Skeletal muscle satellite cell (primary cell): ENCODE measurements at regions not wholly inside any gene's neighbourhood (a gene's known extent, or its start where the extent isn't known, plus 50 kb on each side); places are given as distances from the start of the nearest gene placed in this dataset.

Experiments
- H3K27me3 ChIP-seq: 2 replicates; pipeline ENCODE4 v1.7.0; 2013; ENCODE audit warnings: low read length; ENCODE audit not compliant: control insufficient read depth, insufficient read depth
- H3K36me3 ChIP-seq: 2 replicates; pipeline ENCODE4 v1.7.0; 2013; ENCODE audit warnings: mild to moderate bottlenecking, control low read depth, low read length; ENCODE audit not compliant: insufficient read depth
- H3K4me1 ChIP-seq: 2 replicates; pipeline ENCODE4 v1.7.0; 2013; ENCODE audit warnings: low read length; ENCODE audit not compliant: control insufficient read depth, insufficient read depth
- H3K4me2 ChIP-seq: 2 replicates; pipeline ENCODE4 v1.7.0; 2013; ENCODE audit warnings: mild to moderate bottlenecking, low read length
- H3K4me3 ChIP-seq: 2 replicates; pipeline ENCODE4 v1.7.0; 2013; ENCODE audit warnings: low read length
- H3K9ac ChIP-seq: 2 replicates; pipeline ENCODE4 v1.7.0; 2013; ENCODE audit warnings: mild to moderate bottlenecking, low read depth, low read length, moderate library complexity
- H3K9me3 ChIP-seq: replicated peaks from 2 replicates; pipeline ENCODE4 v1.7.0; 2013; ENCODE audit warnings: mild to moderate bottlenecking, control low read depth, low read length

DNA sequence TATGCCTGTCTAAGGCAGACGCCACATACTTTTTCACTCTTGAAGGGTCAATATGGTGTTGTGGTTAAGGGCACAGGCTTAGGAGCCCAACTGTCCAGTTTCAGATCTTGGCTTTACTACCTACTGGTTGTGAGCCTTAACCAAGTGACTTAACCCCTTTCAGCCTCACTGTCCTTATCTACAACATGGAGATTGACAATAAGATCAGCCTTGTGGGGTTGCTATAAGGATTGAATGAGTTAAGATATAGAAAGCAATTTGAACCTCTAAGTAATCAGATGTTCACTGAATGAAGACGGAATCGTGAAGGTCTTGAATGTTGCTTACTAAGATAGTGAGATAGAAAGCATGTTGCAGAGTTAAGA lies 121.3 kb upstream of the JUN start:
- H3K9ac ChIP-seq: no peak overlapping the region
- peaks cover 52% of the 10 kb centered on the region for H3K4me1 ChIP-seq
- H3K4me3 ChIP-seq: no peak overlapping the region
- H3K4me2 ChIP-seq: no peak overlapping the region
- no peaks in the 10 kb centered on the region for H3K27me3 ChIP-seq
- no peaks in the 10 kb centered on the region for H3K36me3 ChIP-seq
- no peaks in the 10 kb centered on the region for H3K9me3 ChIP-seq

DNA sequence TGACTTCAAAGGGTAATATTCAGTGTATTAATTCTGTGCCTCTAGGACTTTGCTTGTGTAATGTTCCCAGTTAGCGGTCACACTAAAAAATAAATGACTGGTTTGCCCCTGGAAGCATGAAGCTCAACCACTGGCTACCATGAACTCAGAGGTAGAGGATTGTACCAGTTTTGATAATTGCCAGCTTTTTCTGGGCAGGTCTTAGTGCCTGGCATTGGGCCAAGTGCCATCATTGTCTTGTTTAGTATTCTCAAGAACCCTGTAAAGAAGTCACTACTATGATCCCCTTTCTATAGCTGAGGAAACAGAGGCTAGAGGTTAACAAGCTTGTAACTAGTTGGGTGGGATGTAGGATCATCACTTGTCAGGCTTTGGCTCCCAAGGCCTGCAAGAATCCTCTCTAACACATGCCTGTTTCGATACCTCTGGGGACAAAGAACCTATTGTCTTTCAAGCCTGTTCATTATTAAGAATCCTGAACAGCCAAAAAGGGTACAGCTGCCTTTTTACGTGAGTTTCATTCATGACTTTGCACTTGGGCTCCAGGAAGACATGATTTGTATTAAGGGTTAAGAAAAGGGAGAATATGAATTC lies 121.9 kb upstream of the JUN start:
- Histone ChIP-seq H3K9me3 (no peaks in the 10 kb centered on the region), H3K27me3 (no peaks in the 10 kb centered on the region), H3K4me1 (peaks cover 48% of the 10 kb centered on the region), H3K9ac (no peak overlapping the region), H3K4me2 (no peak overlapping the region), H3K36me3 (no peaks in the 10 kb centered on the region), H3K4me3 (no peak overlapping the region)

DNA sequence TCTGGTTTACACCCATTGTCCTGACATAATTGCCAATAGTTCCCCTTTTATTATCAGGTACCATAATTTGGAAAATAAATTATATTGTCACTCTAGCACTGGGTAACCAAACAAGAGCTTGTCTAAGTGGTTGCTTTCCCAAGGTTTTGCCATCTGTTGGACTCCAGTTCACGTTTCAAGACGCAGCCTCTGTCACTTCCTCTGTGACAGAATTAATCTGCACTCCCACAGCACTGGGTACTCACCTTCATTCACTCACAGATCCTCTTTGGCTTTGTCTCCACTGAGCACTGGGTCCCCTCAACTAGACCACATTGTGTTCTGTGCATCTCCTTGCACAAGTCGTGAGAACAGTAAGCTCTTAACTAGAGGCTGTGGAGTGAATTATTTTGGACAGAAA lies 123.6 kb upstream of the JUN start:
- Histone ChIP-seq H3K9ac (no peak overlapping the region), H3K4me3 (no peak overlapping the region), H3K9me3 (no peaks in the 10 kb centered on the region), H3K36me3 (no peaks in the 10 kb centered on the region), H3K4me1 (peaks cover 40% of the 10 kb centered on the region), H3K4me2 (no peak overlapping the region), H3K27me3 (no peaks in the 10 kb centered on the region)

DNA sequence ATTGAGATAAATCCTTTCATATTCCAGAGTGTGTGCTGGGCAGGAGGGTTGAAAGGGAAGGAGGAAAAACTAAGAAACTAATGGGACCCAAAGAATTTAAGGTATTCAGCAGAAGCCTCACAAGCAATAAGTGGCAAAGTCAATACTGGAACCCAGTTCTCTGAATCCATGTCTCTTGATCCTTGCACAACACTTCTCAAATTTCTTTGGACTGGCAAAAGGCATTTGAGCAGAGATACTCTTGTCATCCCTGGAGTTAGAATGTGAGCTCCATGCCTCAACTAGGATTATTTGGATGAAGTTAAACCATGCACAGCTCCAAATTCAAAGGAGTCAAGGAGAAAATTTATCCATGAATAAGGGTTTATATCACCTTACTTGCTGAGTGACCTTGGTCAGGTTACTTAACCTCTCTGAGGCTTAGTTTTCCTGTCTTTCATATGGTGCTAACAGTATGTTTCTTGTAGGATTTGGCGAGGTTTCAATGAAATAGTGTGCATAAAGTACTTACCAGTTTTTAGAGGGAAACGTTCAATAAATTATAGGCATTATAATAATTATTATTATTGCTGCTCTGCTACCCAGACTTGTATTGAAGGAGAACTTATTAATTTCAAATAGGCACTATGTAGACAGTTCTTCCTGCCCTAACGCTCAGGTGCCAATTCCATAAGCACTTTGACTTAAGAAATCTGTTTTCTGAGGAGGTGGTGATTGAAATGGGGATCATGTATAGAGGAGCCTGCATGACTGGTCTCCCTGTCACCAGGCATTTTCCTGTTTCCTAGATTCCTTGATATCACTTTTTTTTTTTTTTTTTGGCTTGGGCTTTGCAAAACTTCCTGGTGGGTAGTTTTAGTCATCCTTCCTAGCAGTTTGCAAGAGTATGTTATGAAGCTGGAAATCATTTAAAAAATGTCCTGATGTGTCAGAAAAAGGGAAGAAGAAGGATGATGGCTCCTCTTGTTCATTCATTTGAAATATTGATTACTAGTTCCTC lies 125.0 kb upstream of the JUN start:
- Histone ChIP-seq H3K4me3 (no peak overlapping the region), H3K9me3 (no peaks in the 10 kb centered on the region), H3K4me2 (peak overlapping the region; percentile 31), H3K27me3 (no peaks in the 10 kb centered on the region), H3K36me3 (no peaks in the 10 kb centered on the region), H3K4me1 (peaks cover 33% of the 10 kb centered on the region), H3K9ac (no peak overlapping the region)

DNA sequence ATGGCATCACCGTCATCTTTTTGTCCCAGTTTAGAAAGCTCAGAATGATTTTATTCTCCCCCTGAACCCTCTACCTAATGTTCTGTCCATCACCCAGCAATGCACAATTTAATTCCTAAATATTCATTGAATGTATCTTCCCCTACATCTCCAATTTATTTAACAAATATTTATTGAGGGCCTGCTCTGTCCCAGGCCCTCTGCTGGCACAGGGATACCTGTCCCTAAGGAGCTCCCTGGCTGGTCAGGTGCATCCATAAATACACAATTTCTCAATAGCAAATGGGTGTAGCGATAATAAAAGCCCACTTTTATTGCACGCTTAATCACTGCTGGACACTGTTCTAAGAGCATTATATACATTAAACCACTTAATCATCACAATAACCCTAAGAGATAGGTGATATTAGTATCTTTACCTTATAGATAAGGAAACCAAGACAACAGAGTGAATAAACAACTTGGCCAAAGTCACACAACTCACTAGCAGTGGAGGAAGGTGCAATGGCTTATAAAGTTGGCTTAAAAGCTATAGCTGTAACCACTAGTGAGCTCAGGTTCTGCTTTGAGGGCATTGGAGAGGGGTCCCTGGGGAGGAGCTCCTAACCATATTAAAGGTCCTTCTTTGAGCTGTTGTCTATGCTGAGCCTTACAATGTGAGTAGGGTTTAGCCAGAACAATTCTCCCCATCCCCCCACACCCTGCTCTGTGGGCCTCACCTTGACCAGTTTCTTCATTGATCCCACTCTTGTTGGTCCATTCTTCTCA lies 126.3 kb upstream of the JUN start:
- peak overlapping the region; percentile 18 for H3K4me2 ChIP-seq
- no peaks in the 10 kb centered on the region for H3K9me3 ChIP-seq
- no peaks in the 10 kb centered on the region for H3K36me3 ChIP-seq
- H3K4me3 ChIP-seq: no peak overlapping the region
- no peaks in the 10 kb centered on the region for H3K27me3 ChIP-seq
- H3K4me1 ChIP-seq: peaks cover 26% of the 10 kb centered on the region
- H3K9ac ChIP-seq: no peak overlapping the region

DNA sequence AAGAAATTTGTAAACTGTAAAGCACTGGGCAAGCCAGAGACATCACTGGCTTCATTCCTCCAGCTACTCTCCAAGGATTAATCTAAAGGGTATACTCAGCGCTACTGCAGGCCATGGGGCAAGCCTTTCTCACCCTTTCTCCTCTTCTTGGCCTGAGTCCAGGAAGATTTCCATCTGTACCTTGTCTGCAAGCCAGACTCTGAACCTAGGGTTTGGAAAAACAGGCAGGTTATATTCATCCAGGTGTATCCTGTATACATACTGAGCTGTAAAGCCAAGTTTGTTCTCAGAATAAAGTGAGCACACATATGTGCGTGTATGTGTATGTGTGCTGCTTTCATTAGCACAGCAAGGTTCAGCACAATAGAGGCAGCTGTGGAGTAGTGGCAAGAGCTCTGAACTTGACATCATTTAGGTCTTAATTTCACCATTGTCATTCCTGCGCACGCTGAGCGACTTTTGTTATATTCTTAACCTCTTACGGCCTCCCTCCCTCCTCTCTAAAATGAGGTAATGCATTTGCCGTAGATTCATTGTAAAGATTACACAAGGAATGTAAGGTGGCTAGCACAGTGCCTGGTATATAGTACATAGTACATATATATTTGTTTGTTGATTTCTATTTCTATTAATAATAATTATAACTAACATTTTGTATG lies 128.1 kb upstream of the JUN start:
- no peaks in the 10 kb centered on the region for H3K36me3 ChIP-seq
- H3K4me3 ChIP-seq: no peak overlapping the region
- no peaks in the 10 kb centered on the region for H3K27me3 ChIP-seq
- H3K4me2 ChIP-seq: no peak overlapping the region
- H3K4me1 ChIP-seq: peaks cover 26% of the 10 kb centered on the region
- H3K9ac ChIP-seq: no peak overlapping the region
- no peaks in the 10 kb centered on the region for H3K9me3 ChIP-seq

DNA sequence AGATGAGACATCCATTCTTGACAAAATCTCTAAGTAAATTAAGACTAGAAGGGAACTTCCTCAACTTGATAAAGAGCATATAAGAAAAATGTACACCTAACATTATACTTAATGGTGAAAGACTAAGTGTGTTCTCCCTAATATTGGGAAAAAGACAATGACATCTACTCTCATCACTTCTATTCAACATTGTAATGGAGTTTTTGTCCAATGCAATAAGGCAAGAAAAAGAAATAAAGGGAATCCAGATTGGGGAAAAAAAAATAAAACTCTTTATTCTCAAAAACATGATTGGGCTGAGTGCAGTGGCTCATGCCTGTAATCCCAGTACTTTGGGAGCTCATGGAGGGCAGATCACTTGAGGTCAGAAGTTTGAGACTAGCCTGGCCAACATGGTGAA lies 131.1 kb upstream of the JUN start:
- H3K9me3 ChIP-seq: no peaks in the 10 kb centered on the region
- H3K36me3 ChIP-seq: no peaks in the 10 kb centered on the region
- H3K4me1 ChIP-seq: peaks cover 4% of the 10 kb centered on the region
- no peak overlapping the region for H3K4me2 ChIP-seq
- no peak overlapping the region for H3K4me3 ChIP-seq
- no peaks in the 10 kb centered on the region for H3K27me3 ChIP-seq
- H3K9ac ChIP-seq: no peak overlapping the region

DNA sequence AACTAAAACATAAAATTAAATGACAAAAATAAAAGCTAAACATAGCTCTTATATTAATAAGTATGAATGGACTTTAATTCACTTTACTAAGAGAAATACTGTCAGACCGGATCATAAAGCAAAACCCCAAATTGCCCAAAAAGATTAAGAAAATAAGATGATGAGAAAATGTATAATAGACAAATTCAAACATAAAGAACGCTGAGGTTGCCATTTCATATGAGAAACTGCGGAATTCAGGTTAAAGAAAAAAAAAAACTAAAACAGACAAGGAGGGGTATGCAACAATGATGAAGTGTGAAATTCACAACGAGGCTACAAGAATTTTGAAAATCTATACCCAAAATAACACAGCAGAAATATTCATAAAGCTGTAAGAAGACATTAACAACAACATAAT lies 133.6 kb upstream of the JUN start:
- Histone ChIP-seq H3K9ac (no peak overlapping the region), H3K27me3 (no peaks in the 10 kb centered on the region), H3K36me3 (no peaks in the 10 kb centered on the region), H3K4me2 (no peak overlapping the region), H3K9me3 (no peaks in the 10 kb centered on the region), H3K4me1 (peaks cover 4% of the 10 kb centered on the region), H3K4me3 (no peak overlapping the region)

DNA sequence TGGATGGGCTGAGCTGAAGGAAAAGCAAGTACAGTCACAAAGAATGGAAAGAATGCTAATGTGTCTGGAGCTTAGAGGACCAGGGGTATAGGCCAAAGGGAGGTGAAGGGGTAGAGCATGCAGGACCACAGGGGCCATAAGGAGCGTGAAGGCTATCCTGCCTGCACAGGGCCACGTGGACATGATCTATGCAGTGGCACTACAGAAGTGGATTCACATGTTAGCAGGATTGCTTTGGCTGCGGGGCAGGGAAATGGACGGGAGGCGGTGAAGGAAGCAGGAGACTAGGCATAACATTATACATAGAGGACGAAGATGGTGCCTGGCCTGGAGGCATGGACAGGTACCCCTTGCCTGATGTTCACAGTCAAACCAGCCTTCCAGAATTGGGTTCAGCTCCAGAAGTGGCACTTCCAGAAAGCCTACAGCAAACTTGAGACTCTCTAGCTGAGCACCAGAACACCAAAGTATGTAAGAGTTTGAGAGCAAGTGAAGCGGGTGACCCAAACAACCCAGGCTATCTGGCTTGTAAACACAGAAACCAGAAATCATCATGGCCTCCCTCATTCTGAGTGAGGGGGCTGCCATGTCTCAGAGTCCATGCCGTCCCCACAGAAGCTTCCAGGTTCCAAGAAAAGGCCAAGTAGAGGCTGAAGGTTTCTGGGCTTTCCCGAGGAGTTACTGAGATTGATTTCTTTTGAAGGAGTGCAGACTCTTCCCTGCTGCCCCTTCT lies 135.5 kb upstream of the JUN start:
- Histone ChIP-seq H3K9me3 (no peaks in the 10 kb centered on the region), H3K4me2 (no peak overlapping the region), H3K36me3 (no peaks in the 10 kb centered on the region), H3K9ac (no peak overlapping the region), H3K27me3 (no peaks in the 10 kb centered on the region), H3K4me3 (no peak overlapping the region), H3K4me1 (peaks cover 7% of the 10 kb centered on the region)

DNA sequence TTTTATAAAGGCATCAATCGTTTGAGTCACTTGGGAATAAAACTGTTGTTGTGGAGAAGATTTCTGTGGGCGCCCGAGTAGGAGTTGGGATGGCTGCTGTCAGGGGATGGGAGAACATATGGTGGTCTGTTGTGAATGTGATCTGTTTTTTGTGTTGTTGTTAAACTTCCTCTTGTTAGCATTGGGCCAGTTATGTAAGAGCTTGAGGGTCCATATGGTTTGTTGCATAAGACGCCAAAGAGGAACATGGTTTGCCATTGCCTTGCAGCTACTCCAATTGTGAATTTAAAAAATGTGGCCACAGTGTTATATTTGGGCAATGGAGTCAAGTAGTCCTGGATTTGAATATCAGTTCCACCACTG lies 136.1 kb upstream of the JUN start:
- Histone ChIP-seq H3K4me1 (peaks cover 7% of the 10 kb centered on the region), H3K27me3 (no peaks in the 10 kb centered on the region), H3K9me3 (no peaks in the 10 kb centered on the region), H3K9ac (no peak overlapping the region), H3K4me2 (no peak overlapping the region), H3K36me3 (no peaks in the 10 kb centered on the region), H3K4me3 (no peak overlapping the region)

DNA sequence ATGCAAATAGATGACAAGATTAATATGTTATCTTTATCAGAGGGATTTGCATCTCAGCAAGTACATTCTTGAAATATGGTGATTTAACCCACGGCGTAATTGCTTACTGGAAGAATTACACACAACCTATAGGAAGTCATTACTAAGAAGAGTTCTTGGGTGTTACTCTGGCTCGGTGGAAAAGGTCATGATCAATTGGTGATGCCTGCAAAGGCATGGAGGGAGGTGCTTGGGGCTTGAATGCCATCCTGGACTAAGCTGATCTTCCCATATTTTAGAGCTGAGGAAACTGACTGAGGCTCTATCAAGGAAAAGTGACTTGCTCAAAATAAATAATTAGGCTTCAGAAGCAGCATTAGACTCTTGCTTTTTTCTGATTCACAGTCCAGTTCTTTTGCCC lies 137.5 kb upstream of the JUN start:
- no peaks in the 10 kb centered on the region for H3K9me3 ChIP-seq
- no peaks in the 10 kb centered on the region for H3K36me3 ChIP-seq
- no peak overlapping the region for H3K9ac ChIP-seq
- no peaks in the 10 kb centered on the region for H3K27me3 ChIP-seq
- peaks cover 7% of the 10 kb centered on the region for H3K4me1 ChIP-seq
- H3K4me3 ChIP-seq: no peak overlapping the region
- no peak overlapping the region for H3K4me2 ChIP-seq
